ENCODE measurements at regions not wholly inside any gene's neighbourhood (a gene's known extent, or its start where the extent isn't known, plus 50 kb on each side); places are given as distances from the start of the nearest gene placed in this dataset.
"Not testable (repeated sequence)": the region's sequence is repeated elsewhere in the genome, so short reads cannot be mapped to it uniquely, and the experiment has no call there.

GRCh38 chr6:68194846-68195478 lies 440.1 kb upstream of the ADGRB3 start:
- TF ChIP-seq CTCF (IDR thresholded peaks at IDR 0.05; ENCODE audit: low read depth, low read length): no peak
- DNase-seq (ENCODE audit: low read depth, low spot score): no peak
- no peak overlapping the region for H3K4me3 ChIP-seq (ENCODE audit: low read depth, low read length)
- in situ Hi-C loops (cut with HindIII; ENCODE audit: low sequenced_read_pairs): no loop called here

GRCh38 chr6:68192988-68193387 lies 442.1 kb upstream of the ADGRB3 start:
- DNase-seq (ENCODE audit: low read depth, low spot score): no peak
- TF ChIP-seq CTCF (IDR thresholded peaks at IDR 0.05; ENCODE audit: low read depth, low read length): no peak
- in situ Hi-C loops (cut with HindIII; ENCODE audit: low sequenced_read_pairs): no loop called here
- no peak overlapping the region for H3K4me3 ChIP-seq (ENCODE audit: low read depth, low read length)

DNA sequence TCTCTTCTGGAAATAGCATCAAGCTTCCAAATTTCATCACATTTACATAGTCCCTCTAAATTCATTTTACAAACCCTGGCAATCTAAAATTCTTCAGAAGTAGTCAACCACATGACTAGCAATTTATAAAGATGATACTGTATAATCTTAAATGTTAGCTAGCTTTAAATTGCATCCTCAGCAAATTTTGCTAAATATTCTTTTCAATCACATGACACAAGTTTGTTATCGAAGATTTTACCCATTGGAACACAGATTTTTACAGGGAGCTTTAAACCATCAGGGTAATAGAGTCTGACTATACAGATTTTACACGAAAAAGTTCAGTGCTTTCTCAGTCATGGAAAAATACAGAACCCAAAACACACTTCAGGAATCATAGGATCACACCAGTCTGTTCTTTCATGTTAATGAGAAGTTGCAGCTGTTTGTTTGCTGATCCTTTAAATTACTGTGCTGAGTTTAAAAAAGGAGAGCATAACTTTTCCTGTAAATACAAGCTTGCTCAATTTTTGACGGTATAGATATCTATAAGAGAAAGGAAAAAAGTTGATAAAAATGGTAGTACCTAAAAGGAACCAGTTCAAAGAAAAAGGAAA lies 445.8 kb upstream of the ADGRB3 start:
- TF ChIP-seq CTCF (IDR thresholded peaks at IDR 0.05; ENCODE audit: low read depth, low read length): no peak
- in situ Hi-C loops (cut with HindIII; ENCODE audit: low sequenced_read_pairs): no loop called here
- H3K4me3 ChIP-seq (ENCODE audit: low read depth, low read length): no peak overlapping the region
- no peak for DNase-seq (ENCODE audit: low read depth, low spot score)

DNA sequence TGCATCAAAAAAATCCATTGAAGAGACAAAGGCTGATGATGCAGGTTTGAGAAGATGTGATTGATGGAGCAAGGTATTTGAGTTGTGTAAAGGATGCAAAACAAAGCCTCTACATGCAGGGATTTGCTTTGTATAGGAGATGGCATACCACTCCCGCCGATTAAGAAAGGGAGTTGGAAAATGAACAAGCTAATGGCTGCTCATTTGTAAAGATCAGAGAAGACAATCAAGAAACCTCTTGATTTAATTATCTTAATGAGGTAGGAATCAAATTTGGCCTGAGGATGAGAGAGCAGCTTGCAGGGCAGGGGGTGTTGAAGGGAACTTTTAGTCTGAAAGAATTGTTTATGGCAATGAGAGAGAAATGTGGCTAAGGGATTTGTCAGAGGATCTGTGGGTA lies 448.2 kb upstream of the ADGRB3 start:
- in situ Hi-C loops (cut with HindIII; ENCODE audit: low sequenced_read_pairs): no loop called here
- TF ChIP-seq CTCF (IDR thresholded peaks at IDR 0.05; ENCODE audit: low read depth, low read length): no peak
- DNase-seq (ENCODE audit: low read depth, low spot score): no peak
- H3K4me3 ChIP-seq (ENCODE audit: low read depth, low read length): no peak overlapping the region

DNA sequence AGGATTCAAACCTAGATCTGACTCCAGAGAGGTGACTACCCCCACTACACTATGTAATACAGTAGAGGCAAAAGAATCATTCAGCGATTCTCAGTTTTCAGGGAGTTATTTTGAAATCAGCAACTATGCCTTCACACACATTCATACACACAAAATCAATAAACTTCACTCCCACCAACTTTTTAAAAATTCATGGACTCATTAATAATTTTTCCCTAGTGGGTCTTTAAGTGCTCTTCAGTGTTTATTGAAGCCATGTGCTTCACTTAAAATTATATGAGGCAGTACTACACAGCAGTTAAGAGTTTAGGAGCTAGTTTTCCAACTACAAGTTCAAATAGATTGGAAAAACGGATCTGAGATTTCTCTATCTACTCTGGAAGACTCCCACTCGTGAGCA lies 452.7 kb upstream of the ADGRB3 start:
- DNase-seq (ENCODE audit: low read depth, low spot score): no peak
- no peak for TF ChIP-seq CTCF (IDR thresholded peaks at IDR 0.05; ENCODE audit: low read depth, low read length)
- in situ Hi-C loops (cut with HindIII; ENCODE audit: low sequenced_read_pairs): no loop called here
- no peak overlapping the region for H3K4me3 ChIP-seq (ENCODE audit: low read depth, low read length)

DNA sequence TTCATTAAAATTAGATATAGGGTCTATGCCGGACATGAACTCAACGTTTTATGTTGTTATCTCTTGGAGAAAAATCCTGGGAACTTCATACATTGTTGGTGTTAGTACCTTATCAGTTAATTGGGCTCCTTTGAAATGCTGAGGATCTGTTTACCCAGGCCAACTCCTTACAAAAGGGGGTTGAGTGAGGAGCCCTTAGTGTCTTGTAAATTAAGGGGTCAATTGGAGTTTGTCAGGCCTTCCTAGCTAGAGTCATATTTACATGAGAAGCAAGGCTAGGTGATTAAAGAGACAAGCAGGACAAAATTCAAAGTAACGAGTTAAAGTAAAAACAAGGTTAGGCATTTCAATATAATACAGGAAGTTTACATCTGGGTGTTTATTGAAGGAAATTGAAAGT lies 454.1 kb upstream of the ADGRB3 start:
- H3K4me3 ChIP-seq (ENCODE audit: low read depth, low read length); in situ Hi-C loops (cut with HindIII; ENCODE audit: low sequenced_read_pairs); DNase-seq (ENCODE audit: low read depth, low spot score): not testable (repeated sequence)

- in situ Hi-C loops (cut with HindIII; ENCODE audit: low sequenced_read_pairs): no loop called here
- DNase-seq (ENCODE audit: low read depth, low spot score): peak; percentile 15
- TF ChIP-seq CTCF (IDR thresholded peaks at IDR 0.05; ENCODE audit: low read depth, low read length): no peak
- H3K4me3 ChIP-seq (ENCODE audit: low read depth, low read length): no peak overlapping the region
Observed at GRCh38 chr6:68173616-68174015, 461.5 kb upstream of the ADGRB3 start.

Data from astrocyte of the spinal cord (primary cell).